C1 segment of cervical spinal cord (tissue), 14 donors: ENCODE measurements at regions not wholly inside any gene's neighbourhood (a gene's known extent, or its start where the extent isn't known, plus 50 kb on each side); places are given as distances from the start of the nearest gene placed in this dataset.

Experiments used
- DNase-seq, 14 donors: peaks; one replicate each; lab custom pipeline; 2025; lab: John Stamatoyannopoulos, UW

GRCh38 chr12:91633734-91634357 is 451.2 kb upstream of the DCN start:
- no peak for DNase-seq

GRCh38 chr12:91633206-91633605 is 450.6 kb upstream of the DCN start:
- DNase-seq, result no peak

- no peak for DNase-seq
Observed at GRCh38 chr12:91632042-91632786, 449.6 kb upstream of the DCN start.

GRCh38 chr12:91630596-91631293 is 448.1 kb upstream of the DCN start:
- DNase-seq, result no peak

GRCh38 chr12:91630083-91630482 is 447.5 kb upstream of the DCN start:
- DNase-seq, result no peak

- no peak for DNase-seq
Observed at GRCh38 chr12:91629440-91629839, 446.8 kb upstream of the DCN start.

GRCh38 chr12:91628656-91629055 is 446.0 kb upstream of the DCN start:
- no peak for DNase-seq

GRCh38 chr12:91627225-91627624 is 444.6 kb upstream of the DCN start:
- DNase-seq, result no peak

GRCh38 chr12:91622981-91623380 is 440.4 kb upstream of the DCN start:
- DNase-seq, result peak in 1 of 14 donors; percentile 52

- no peak for DNase-seq
Observed at GRCh38 chr12:91622037-91622436, 439.4 kb upstream of the DCN start.

GRCh38 chr12:91620992-91621391 is 438.4 kb upstream of the DCN start:
- peak in 6 of 14 donors; percentile 2 to 70 (median 6) for DNase-seq

- DNase-seq, result no peak
Observed at GRCh38 chr12:91620422-91620821, 437.8 kb upstream of the DCN start.

- DNase-seq, result no peak
Observed at GRCh38 chr12:91618281-91618680, 435.7 kb upstream of the DCN start.

GRCh38 chr12:91617818-91618217 is 435.2 kb upstream of the DCN start:
- DNase-seq, result no peak

GRCh38 chr12:91616416-91616815 is 433.8 kb upstream of the DCN start:
- no peak for DNase-seq

- DNase-seq, result no peak
Observed at GRCh38 chr12:91613223-91613779, 430.7 kb upstream of the DCN start.

GRCh38 chr12:91610561-91610960 is 427.9 kb upstream of the DCN start:
- no peak for DNase-seq

- no peak for DNase-seq
Observed at GRCh38 chr12:91609283-91609682, 426.7 kb upstream of the DCN start.

- DNase-seq, result no peak
Observed at GRCh38 chr12:91608542-91608941, 425.9 kb upstream of the DCN start.

GRCh38 chr12:91606662-91607377 is 424.2 kb upstream of the DCN start:
- no peak for DNase-seq

GRCh38 chr12:91604897-91605296 is 422.3 kb upstream of the DCN start:
- no peak for DNase-seq

- DNase-seq, result no peak
Observed at GRCh38 chr12:91603060-91603459, 420.4 kb upstream of the DCN start.
